ENCODE measurements at regions not wholly inside any gene's neighbourhood (a gene's known extent, or its start where the extent isn't known, plus 50 kb on each side); places are given as distances from the start of the nearest gene placed in this dataset.
"Not testable (repeated sequence)": the region's sequence is repeated elsewhere in the genome, so short reads cannot be mapped to it uniquely, and the experiment has no call there.

DNA sequence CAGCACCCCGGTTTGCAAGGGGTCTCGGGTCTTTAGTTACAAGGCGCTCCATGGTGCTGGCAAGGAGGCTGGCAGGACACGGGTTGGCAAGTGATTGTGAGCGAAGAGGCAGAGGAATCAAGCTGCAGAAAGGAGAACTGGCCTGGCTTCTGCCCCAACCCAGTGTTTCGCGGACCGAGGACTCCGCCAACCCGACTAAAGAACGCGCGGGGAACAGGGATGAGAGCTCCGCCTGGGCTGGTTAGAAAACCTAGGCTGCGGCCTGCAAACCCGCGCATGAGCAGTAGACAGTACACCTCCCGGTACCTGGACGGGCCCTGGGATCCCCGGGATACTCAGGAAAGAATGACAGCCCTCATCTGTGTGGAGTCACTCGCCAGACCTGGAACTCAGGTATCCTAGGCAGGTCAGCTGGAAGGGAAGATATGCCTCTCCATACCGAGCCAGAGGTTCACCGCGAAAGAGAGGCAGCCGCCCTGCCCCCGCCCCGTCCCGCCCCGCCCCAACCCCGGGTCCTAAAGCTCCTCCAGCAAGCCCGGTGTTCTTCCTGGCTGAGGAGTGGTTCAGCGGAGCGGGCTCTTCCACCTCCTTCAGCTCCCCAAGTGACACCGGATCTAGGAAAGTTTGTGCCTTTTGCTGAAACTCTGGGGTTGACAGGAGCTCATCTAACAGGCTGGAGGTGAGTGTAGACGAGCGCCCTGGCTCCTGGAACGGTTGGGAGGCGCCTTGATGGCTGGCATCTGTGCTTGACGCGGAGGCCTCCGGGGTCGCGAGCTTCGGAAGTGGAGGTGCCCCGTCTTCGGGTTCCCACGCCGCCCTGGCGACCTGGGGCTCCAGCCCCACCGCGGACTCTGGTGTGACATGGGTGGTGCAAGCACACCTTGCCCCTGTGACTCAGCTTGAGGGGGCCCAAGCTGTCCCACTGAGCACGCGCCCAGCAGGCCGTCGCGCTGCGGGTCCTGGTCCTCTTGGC, 1847.3 kb upstream of the DEFB115 start:
- FAIRE-seq (no peak), DNase-seq (ENCODE audit: low spot score in 2 of 2) (peak in 1 of 2 donors; percentile 11)

GRCh38 chr20:29410806-29411457, 1846.5 kb upstream of the DEFB115 start:
- DNase-seq (ENCODE audit: low spot score in 2 of 2) (no peak), FAIRE-seq (no peak)

- DNase-seq (ENCODE audit: low spot score in 2 of 2); FAIRE-seq: not testable (repeated sequence)
Measured at GRCh38 chr20:29411458-29411820, 1846.0 kb upstream of the DEFB115 start.

- FAIRE-seq (no peak), DNase-seq (ENCODE audit: low spot score in 2 of 2) (no peak)
Measured at GRCh38 chr20:29419378-29419777, 1838.1 kb upstream of the DEFB115 start.

DNA sequence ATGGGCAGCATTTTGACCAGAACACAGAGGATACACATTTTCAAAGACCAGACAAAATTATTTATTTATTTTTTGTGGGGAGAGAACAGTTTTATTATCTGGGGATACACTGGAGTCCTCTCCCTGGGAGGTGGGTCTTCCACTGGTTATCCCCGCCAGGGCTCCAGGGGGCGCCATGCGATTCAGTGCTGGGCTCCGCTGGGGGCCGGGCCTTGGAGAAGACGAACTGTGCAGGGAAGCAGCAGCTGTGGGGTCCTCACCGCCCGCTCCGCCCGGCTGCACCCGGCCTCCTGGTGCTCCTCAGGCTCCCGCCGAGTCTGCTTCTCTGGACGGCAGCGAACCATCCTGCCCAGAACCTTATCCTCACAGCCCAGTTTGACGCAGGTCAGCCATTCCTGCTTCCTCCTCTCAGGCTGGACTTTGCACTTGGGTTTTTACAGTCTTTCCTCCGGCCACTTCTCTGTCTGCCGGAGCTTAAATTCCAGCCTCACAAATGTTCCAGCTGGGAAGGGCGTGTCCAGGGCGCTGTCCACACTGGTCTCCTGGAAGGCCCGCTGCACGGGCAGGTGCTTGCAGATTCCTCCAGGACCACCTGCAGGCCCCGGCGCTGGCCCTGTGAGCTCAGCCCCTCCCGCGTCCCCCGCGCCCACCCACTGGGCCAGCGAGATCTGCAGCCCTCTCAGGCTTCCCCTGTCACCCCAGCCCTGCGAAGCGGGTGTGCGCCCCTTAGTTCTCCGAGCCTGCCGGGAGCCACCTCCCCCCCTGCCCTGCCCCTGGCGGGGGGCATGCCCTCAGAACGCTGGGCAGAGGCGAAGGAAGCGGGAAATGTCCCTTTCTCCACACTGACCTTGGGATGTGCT, 1830.0 kb upstream of the DEFB115 start:
- no peak for FAIRE-seq
- DNase-seq (ENCODE audit: low spot score in 2 of 2), result no peak

DNA sequence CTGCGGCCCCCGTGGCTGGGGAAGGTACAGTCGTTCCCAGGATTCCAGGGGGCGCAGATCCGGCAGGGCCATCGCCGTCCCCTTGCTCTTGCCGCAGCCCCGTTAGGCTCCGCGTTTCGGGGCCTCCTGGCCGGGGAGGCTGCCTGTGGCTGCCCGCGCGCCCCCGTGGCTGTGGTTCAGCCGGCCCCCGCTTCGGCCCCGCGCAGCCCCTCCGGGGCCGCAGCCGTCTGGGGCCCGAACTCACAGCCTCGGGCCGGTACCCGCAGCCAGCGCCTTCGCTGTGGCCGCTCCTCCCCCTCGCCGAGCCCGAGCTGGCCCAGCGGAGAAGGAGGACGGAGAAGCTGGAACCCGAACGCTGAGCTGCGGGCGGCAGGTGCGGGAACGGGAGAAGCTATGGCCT, 1826.9 kb upstream of the DEFB115 start:
- FAIRE-seq, result no peak
- DNase-seq (ENCODE audit: low spot score in 2 of 2), result no peak

DNA sequence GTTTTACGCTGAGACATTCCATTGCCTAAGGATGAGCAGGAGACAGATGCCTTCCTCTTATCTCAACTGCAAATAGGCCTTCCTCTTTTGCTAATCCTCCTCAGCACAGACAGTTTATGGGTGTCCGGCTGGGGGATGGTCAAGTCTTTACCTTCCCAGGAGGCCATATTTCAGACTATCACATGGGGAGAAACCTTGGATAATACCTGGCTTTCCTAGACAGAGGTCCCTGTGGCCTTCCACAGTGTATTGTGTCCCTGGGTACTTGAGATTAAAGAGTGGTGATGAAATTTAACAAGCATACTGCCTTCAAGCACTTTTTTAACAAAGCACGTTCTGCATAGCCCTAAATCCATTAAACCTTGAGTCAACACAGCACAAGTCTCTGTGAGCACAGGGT, 1816.7 kb upstream of the DEFB115 start:
- FAIRE-seq; DNase-seq (ENCODE audit: low spot score in 2 of 2): not testable (repeated sequence)

- DNase-seq (ENCODE audit: low spot score in 2 of 2), result peak in 1 of 2 donors; percentile 19
- FAIRE-seq, result not testable (repeated sequence)
Measured at GRCh38 chr20:29443206-29443781, 1814.2 kb upstream of the DEFB115 start.

DNA sequence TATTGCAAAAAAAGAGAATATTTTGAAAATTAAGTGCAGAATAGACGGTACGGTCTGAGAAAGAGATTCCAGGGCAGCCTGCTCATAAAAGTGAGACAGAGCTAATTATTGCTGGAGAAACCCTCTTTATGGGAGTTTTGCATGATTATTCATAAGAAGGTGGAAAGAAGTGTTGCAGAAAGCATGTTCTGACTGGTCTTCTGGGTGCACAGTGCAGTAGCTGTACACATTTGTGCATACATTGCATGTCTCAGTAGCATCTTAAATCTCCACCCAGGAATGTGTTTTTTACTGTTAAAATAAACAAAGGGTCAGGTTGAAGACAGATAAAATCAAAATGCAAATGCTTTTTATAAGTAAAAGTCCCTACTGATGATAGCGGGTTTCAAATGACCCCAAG, 1813.6 kb upstream of the DEFB115 start:
- FAIRE-seq (no peak), DNase-seq (ENCODE audit: low spot score in 2 of 2) (no peak)

DNA sequence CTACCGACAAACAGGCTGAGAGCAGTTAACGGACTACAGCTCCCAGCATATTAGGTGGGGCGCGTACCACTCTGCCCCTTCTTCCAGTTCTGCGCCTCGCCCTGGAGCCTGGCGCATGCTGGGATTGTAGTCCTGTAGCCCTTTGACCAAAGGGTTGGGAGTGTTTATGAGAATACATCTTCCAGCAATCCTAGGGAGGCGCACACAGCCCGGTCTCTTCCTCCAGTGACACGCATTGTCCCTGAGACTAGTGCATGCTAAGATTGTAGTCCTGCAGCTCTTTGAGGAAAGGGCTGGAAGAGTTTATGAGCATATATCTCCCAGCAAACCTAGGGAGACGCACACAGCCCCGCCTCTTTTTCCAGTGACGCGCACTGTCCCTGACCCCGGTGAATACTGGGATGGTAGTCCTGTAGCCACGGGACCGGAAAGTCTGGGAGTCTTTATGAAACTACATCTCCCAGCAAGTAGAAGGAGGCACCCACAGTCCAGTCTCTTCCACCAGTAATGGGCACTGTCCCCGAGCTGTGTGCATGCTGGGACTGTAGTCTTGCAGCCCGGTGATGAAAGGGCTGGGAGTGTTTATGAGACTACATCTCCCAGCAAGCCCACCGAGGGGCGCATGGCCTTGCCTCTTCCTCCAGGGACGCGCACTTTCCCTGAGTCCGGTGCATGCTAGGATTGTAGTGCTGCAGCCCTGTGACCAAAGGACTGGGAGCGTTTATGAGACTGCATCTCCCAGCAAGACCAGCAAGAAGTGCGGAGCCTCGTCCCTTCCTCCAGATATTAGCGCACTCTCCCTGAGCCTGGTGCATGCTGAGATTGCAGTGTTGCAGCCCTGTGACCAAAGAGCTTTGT, 1812.2 kb upstream of the DEFB115 start:
- FAIRE-seq; DNase-seq (ENCODE audit: low spot score in 2 of 2): not testable (repeated sequence)

DNA sequence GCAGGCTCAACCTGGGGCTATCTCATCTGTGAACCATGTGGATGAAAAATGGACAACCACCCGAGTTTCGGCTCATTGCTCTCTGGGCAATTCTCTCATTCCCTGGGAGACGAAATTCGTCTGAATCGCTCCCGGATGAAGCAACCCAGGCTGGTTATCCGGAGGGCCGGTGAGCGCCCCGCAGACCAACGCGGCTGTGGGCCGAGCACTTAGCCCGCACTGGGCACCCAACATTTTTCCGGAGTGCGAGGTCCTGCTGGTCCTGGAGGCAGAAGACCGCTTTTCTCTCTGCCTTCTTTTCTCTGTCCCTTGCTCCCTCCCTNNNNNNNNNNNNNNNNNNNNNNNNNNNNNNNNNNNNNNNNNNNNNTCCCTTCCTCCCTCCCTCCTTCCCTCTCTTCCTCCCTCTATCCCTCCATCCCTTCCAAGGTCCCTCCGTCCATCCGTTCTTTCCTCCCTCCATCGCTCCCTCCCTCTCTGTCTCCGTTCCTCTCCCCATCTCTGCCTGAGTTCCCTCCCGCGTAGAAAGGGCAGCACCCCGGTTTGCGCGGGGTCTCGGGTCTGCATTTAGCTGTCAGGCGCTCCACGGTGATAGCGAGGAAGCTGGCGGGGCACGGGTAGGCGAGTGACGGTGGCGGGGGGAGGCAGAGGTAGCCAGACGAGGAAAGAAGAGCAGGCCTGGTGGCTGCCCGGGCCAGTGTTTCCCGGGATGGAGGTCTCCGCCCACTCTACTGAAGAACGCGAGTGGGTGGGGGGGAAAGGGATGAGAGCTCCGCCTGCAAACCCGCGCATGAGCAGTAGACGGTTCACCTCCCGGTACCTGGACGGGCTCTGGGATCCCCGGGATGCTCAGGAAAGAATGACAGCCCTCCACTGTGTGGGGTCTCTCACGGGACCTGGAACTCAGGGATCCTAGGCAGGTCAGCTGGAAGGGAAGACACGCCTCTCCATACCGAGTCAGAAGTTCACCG, 1809.7 kb upstream of the DEFB115 start:
- not testable (repeated sequence) for DNase-seq (ENCODE audit: low spot score in 2 of 2); FAIRE-seq

GRCh38 chr20:29448806-29449470, 1808.5 kb upstream of the DEFB115 start:
- FAIRE-seq (no peak), DNase-seq (ENCODE audit: low spot score in 2 of 2) (no peak)

DNA sequence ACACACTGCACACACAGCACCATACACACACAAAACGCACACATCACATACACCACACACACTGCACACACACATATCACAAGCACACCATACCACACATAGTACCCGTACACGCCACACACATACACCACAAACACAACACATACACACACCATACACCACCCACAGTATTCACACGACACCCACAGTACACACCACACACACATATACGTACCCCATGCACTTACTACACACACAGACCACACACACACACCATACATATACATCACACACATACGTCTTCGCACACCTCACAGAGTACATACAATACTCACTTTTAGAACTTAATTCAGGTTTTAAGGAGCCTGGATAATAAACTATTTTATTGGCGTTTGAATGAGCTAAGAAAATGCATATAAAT, 1805.3 kb upstream of the DEFB115 start:
- no peak for DNase-seq (ENCODE audit: low spot score in 2 of 2)

DNA sequence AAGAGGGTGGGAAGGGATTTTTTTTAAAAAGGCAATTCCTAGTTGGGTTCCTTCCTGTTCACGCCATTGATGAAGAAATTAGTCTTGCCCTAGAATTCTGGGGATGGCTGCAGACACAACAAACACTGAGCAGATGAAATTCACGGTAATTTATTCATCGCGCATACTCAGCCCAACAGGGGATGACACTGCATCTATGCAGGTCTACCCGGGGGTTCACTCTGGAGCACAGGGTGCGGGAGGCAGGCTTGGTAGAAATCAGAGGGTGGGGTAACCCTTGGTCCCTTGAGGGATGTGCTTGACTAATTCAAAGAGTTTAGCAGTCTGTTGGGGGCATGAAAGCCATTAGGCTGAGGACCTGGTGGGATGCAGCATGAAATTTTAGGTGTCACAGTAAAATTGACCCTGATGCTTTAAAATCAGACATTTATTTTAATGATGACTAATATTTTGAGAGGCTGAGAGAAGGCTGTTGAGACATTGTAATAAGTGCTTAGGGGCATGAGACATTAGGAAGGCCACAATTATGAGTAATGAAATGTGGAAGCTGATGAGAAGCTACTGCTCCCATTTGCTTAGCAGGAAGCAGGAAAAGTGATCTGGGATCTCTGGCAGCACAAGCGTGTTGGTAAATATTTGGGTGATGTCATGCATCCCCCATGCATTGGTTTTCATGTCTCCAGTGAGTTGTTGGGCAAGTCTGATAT, 1800.3 kb upstream of the DEFB115 start:
- not testable (repeated sequence) for DNase-seq (ENCODE audit: low spot score in 2 of 2); FAIRE-seq

More for the DNA sequence above, 1805.3 kb upstream of the DEFB115 start:
- FAIRE-seq, result no peak

- FAIRE-seq, result no peak
- no peak for DNase-seq (ENCODE audit: low spot score in 2 of 2)
Measured at GRCh38 chr20:29472606-29473005, 1784.9 kb upstream of the DEFB115 start.

DNA sequence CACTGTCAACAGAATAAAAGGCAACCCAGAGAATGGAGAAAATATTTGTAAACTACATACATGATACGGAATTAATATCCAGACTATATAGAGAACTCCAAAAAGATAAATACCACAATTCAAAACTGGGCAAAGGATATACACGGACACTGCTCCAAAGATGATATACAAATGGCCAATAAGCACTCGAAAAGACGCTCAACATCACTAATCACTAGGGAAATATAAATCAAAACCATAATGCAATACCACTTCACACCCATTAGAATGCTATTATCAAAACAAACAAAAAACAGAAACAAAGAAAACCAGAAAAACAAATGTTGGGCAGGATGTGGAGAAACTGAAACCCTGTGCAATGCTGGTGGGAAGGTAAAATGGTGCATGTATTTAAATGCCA, 1764.6 kb upstream of the DEFB115 start:
- not testable (repeated sequence) for FAIRE-seq; DNase-seq (ENCODE audit: low spot score in 2 of 2)

DNA sequence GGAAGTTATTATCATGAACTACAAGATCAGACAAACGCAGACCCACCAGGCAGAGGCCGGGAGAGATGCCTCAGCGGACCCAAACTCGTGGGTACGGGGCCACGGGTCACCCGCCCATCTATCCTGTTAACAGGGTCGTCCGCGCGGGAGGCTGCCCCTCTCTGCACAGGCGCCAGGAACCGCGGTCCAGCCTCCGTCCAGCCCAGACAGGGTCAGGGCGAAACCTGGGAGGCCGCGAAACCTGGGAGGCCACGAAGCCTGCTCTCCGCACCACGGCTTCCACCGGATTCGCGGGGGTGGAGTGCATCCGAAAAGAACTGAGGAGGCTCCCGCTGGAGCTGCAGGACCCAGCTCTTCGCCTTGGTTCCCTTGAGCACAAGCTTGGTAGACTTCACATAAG, 1760.7 kb upstream of the DEFB115 start:
- not testable (repeated sequence) for DNase-seq (ENCODE audit: low spot score in 2 of 2); FAIRE-seq

Measured in frontal cortex (tissue), 3 donors.